GM21423 (cell line): ENCODE measurements at regions not wholly inside any gene's neighbourhood (a gene's known extent, or its start where the extent isn't known, plus 50 kb on each side); places are given as distances from the start of the nearest gene placed in this dataset.
"Not testable (repeated sequence)": the region's sequence is repeated elsewhere in the genome, so short reads cannot be mapped to it uniquely, and the experiment has no call there.

ENCODE experiments used
- ATAC-seq: cut with Tn5 transposase; IDR thresholded peaks from one replicate; pipeline ENCODE4 v1.9.1; 2021; ENCODE audit warnings: mild to moderate bottlenecking, moderate library complexity; ENCODE audit not compliant: unreplicated experiment

DNA sequence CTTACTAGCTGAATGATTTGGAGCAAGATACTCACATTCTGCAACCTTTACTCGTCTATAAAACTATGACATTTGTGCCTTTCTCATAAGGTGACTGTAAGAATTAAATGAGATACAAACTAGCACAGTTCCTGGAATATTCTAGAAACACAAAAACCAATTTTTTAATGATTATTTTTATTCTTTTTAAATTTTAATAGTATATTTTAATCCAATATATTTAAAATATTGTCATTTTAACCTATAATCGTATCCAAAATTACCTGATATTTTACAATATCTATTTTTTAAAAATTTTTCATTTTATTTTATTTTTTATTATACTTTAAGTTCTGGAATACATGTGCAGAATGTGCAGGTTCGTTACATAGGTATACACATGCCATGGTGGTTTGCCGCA lies 238.1 kb downstream of the OLFM4 start:
- ATAC-seq, result no peak

DNA sequence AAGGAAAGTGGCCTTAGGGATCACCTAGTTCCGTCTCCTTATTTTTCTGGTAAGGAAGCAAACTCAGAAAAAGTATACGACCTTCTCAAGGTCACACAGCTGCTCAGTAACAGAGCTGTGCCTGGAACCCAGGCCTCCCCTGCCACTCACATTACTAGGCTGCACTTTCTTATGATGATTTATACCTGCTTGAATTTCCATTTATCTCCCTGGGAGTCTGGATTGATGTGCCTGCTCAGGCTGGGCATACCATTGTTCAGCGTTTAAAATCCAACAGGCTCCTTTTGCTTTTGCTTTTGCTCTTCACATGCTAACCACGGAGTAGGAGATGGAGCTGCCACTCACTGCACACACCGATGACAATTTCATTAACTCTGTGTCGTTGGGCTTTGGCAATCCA lies 241.0 kb downstream of the OLFM4 start:
- ATAC-seq, result no peak

DNA sequence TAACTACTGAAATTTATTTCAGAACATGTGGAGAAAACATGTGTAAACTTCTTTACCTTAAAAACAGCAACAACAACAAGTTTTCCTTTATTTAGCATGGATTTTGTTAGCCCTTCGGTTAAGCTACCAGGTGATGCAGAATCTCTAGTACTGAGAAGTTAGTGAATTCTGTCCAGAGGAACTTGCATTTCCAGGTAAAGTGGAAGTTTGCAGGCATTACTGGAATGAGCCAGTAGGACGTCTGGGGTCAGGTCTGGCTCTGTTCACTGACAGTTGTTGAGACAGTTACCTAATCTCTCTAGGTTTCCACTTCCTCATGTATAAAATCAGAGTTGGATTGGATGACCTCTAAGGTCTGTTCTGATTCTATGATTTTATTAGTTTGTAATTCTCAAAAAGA lies 244.3 kb downstream of the OLFM4 start:
- no peak for ATAC-seq

DNA sequence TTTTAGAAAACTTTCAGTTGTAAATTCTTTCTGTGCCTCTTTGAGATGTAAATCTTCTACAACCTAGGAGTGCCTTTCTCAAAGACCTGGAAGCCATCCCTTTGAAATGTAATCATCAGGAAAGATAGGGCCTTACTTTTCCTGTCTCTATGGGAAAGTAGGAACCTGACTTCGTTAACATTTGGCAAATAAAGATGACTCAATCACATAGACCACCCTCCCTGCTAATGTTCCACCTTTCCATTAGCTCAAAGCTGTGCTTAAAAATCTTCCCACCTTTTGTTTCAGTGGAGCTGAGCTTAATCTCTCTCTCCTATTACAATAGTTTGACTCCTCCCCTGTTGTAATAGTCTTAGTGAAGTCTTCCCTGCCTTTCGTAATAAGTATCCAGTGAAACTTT lies 247.7 kb downstream of the OLFM4 start:
- ATAC-seq, result no peak

DNA sequence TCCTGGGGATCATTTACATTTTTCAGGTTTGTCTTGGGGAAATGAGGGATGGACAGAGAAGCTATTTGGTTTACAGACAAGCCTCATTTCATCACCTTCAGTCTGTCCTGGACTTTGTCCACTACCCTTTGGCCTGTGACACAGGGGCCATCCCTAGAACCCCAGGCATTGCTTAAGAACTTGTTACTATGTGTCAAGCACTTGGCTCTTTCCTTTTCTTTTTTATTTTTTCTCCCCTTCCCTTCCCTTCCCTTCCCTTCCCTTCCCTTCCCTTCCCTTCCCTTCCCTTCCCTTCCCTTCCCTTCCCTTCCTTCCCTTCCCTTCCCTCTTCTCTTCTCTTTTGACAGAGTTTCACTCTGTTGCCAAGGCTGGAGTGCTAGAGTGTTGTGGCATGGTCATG lies 253.1 kb downstream of the OLFM4 start:
- ATAC-seq, result no peak

DNA sequence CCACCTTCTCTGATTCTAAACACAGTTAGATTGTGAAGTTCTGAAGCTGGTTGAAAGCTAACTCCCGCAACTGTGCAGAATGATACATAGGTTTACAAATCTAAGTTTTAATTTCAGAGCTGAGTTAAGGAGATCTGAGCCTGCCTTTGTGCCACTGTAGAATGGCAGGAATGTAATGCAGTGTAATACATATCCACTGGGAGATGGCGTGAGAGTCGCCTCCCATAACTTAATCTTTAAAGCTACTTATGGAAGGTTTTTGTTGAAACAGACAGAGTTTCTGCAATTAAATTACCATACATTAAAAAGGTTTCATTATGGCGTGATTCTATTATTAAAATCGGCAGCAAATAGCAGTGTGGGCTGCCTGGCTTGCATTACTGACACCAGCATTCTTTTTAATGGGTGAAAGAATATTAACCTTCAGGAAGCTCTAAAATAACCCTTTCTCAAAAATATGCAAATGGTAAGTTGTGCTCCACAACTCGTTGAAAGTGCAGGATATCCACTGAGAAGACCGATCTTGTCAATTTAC lies 257.4 kb downstream of the OLFM4 start:
- ATAC-seq, result no peak

DNA sequence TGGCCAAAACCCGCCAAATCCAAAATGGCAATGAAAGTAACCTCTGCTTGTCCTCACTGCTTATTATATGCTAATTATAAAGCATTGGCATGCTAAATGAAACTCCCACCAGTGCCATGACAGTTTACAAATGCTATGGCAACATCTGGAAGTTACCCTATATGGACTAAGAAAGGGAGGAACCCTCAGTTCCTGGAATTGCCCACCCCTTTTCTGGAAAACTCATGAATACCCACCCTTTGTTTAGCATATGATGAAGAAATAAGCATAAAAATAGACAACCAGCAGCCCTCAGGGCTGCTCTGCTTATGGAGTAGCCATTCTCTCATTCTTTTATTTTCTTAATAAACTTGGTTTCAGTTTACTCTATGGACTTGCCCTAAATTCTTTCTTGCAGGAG lies 269.8 kb downstream of the OLFM4 start:
- ATAC-seq, result no peak

DNA sequence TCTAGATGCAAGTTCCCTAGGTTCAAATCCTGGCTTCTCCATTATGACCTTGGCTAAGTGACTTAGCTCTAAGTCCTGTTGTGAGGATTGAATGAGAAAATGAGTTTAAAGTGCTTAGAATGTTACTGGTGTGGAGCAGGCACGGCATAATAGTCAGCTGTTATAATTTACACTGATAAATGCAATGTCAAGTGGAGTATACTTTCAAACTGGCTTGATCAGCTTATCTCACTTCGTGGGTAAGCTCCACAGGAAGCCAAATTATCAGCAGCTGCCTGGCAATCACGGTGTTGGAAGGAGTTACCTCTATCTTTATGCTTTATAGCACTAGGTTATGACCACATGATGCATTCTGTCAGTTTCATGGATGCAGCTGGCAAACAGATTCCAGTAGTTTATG lies 272.8 kb downstream of the OLFM4 start:
- ATAC-seq, result no peak

DNA sequence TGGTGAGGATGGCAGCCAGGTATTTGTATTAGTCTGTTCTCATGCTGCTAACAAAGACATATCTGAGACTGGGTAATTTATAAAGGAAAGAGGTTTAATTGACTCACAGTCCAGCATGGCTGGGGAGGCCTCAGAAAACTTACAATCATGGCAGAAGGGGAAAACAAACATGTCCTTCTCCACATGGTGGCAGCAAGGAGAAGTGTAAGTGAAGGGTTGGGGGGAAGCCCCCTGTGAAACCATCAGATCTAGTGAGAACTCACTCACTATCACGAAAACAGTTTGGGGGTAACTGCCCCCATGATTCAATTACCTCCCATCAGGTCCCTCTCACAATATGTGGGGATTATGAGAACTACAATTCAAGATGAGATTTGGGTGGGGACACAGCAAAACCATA lies 276.8 kb downstream of the OLFM4 start:
- ATAC-seq, result not testable (repeated sequence)

DNA sequence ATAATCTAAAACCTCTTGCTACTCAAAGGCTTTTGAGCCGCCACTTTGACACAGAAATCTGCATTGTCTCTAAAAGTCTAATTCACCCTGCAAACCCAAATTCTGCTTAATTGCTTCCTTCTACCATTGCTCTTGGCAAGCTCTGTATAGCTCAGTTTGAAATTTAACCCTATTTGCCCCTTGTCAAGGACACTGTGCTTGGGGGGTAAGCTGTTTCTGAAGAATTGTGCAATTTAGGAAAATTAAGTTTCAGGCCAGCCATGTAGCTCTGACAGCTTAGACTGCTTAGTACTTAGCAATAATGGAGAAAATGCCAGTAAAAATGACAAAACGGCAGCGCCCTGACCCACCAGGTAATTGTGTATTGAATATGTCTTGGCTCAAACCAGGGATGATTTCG lies 282.2 kb downstream of the OLFM4 start:
- no peak for ATAC-seq

DNA sequence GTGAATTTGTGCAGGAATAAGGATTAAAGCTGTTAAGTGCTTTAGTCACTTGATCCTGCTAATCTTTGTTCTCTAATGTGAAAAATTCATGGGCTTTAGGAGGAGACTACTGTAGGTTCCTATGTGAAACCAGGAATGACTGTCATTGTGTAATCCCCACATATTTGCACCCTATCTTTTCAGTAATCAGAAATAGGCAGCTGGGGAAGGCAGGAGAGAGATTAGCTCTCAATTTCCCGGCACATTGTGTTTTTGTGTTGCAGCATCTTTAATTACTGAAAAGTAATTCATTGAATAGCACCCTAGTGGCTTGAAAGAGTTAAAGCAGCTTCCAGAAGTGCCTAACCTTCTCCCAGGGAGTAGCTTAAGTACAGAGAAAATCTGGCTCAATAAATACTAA lies 282.9 kb downstream of the OLFM4 start:
- no peak for ATAC-seq

DNA sequence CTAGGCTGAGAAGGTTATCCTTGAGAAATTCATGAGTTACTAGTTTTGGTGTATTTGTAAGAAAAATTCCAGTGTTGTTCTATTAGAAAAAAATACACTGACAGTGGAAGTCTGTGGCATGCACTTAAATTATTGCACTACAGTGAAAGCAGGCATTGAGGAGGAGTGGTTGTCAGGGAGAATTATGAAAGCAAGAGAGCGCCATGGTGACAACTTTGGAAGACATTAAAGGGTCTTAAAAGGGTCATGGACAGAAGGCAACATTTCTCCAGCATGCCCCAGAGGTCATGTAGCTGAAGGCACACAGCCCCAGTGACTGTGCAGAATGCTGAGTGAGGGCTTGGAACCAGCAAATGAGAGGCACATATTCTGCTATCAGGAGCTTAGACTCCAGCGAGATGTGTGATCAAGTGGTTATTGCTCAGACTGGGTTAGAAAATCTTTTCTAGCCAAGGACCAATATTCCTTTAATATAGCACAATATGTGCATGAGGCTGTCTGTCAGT lies 292.7 kb downstream of the OLFM4 start:
- ATAC-seq, result no peak

DNA sequence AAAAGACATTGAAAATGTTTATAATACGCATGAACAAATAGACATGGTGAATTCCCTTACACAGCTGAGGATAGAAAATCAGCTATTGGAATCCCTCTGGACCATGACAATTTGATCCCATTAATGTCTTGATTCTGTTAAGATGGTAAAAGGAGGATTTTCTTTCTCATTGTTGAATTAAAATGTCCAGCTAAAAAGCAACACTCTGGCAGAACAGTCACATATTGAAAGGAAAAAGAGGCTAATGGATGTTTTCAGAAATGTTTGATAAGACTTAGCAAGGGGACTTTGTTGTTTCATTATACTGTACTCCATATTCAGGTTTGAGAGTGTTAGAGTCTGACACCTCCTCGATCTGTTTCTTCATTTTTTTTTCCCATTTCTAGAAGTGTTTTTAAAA lies 296.0 kb downstream of the OLFM4 start:
- no peak for ATAC-seq

DNA sequence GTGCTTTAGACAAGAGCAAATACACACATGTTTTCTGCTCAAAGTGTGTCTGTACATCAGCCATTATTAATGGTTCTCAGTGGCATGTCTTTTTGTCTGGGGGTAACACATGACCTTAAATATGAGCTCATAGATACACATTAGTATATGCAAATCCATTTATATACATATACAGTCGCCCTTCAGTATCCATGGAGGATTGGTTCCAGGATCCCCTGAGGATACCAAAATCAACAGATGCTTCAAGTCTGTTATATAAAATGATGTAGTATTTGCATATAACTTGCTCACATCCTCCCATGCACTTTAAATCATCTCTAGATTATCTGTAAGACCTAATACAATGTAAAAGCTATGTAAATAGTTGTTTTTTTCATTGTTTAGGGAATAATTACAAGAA lies 298.1 kb downstream of the OLFM4 start:
- ATAC-seq, result no peak

DNA sequence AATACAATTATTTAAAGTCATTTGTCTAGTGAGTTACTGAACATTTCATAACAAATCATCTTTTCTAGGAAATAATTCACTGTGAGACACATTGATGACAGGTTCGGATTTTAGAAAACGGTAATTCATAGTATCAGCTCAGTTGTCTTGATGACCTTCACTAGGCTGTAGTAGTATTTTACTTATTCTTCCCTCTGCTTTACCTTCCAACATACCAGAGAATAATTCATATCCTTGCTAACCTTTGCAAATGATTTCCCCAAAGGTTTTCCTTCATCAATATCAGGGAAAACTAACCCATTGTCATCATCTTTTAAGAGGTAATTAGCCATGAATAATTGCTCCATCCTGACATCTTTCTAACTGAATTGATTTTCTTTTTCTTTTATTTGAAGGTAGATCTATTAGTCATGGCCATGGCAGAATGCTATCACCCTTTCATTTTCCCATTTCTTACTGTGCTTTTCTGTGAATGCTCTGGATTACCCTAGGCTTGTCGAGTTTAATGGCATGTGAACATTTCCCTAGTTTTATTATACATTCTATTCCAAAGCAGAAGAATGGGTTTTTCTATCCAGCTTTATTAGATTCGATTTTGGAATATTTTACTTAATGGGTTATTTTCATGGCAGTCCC lies 299.2 kb downstream of the OLFM4 start:
- ATAC-seq, result no peak

DNA sequence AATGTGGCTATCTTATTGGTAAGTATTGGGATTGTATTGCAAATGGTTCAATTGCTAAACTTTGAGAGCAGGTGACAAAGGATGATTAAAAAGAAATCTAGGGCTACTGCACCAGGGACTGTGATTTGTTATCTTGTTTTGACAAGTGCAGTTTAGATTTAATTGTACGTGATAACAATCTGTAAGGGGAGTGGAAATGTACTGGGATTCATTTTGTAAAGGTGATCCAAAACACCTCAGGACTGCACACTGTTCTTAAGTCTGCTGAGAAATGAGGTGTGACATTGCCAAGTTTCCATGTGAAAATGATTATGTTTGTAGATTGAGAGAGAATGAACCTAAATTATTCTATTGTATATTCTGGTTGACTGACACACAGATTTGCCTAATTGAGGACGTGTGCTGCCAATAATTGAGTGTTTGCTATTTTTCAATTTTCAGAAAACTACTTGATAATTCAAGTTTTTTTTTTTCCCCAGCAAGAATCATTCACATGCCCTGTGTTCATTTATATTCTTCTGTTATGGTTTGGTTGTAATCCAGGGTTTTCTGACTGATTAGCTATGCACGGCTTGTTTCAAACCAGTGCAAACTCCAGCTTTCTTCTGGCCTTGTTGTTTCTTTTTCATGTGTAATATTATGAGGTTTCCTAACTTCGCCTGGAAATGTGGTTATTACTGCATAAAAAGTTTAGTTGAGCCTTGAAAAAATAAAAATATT lies 308.0 kb downstream of the OLFM4 start:
- no peak for ATAC-seq

DNA sequence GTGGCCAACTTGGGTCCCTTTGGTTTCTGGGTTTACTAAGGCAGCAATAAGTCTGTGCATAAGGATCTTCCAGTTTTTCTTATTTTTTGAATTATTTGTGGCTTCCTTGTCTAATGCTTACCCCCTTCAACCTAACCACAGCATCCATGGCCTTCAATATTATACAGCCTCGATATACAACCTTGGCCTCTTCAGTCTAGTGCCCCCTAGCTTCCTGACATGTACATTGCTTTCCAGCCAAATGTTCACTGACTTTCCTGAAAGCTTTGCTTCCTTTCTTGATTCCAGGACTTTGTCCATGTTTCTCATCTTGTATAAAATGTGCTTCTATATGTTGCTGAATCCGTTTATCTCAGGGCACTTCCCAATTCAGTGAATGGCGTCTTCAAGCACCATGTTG lies 310.1 kb downstream of the OLFM4 start:
- no peak for ATAC-seq

DNA sequence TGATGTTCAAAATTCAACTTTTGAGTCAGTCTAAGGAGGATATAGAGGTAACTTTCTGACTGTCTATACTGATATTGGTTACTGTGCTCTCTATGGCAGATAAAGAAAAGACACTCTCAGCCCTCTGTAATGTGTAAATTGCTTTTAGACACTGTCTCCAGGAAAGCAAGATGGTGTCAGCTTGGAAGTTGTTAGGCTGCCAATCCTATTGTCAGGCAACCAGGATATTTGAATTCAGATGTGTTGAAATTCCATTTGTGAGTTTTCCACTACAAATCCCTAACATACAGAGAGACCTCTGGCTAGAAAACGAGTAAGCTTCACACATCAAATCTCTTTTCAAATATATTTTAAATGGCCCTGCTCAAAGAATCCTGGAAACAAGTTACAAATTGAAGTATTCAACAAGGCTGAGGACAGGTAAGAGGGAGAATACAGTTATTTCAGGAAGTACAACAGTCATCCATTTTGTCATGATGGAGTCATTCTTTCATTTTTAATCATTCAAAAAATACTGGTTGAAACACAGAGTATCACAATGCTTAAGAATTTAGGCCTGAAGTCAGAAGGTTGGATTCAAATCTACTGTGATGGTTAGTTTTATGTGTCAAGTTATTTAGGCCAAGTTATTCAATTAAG lies 312.0 kb downstream of the OLFM4 start:
- no peak for ATAC-seq

DNA sequence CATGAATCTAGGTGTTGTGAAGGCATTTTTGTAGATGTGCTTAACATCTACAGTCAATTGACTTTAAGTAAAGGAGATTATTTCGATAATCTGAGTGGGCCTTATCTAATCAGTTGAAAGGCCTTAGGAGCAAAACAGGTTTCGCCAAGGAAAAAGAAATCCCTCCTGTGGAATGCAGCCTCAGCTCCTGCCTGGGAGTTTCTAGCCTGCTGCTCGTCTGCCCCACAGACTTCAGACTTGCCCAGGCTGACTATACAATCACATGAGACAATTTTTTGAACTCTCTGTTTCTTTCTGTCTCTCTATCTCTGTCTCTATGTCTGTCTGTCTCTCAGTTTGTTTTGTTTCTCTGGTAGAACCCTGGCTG lies 312.5 kb downstream of the OLFM4 start:
- no peak for ATAC-seq

DNA sequence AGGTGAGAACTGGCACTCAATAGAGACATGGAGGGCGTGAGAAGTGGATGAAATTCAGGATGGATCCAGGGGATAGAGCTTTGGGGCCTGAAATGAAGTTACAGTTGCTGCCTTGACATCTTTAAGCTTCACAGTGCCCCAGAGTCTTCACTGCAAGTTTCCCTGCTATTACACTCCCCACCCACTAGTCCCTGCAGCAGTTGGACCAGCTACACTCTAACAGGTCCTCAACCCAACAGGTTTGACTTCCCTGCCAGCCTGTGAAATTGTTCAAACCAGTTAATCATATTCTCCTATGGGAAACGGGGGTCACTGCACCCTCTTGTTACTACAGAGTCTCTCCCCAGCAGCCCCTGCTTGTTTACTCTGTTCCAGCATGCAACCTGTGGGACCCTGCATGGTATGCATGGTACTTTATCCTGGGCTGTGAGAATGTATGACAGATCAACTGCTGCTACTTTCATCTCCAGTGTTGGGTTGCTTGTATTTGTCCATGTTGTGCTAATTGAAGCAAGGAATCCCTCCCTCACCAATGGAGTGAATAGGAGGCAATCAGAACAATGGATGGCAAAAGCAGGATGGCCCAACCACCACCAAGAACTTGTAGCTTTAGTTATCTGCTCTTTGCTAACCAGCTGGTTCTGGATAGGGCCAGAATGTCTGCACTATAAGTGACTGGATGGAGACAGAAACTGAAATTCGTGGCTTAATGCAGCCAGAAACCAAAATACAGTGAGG lies 314.2 kb downstream of the OLFM4 start:
- no peak for ATAC-seq

DNA sequence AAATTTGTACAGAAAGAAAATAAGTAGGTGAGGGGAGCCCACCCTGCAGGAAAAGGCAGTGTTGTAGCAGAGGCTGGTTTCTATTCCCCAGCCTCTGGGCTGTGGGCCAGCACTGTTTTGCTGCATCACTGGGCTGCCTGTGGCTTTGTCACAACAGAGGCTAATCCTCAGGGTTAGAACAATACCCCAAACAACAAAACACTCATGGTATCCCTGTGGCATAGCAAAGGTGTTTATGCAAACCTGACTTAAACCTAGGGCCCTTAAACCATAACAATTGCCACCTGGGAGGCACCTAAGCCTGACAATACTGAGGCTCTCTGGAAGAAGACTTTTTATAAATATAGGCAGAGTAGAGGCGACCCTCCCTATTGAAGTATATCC lies 314.7 kb downstream of the OLFM4 start:
- ATAC-seq, result no peak
